GM23248 (cell line): ENCODE measurements at regions not wholly inside any gene's neighbourhood (a gene's known extent, or its start where the extent isn't known, plus 50 kb on each side); places are given as distances from the start of the nearest gene placed in this dataset.

Source experiments
- DNase-seq: peaks from one replicate; pipeline ENCODE4 v3.0.0-alpha.2; 2015
- H2AFZ ChIP-seq: fragments of 200-600 bp; sonication (generic); 2 replicates; pipeline ENCODE4 v1.6.1; 2016; ENCODE audit warnings: antibody characterized with exemption
- H3F3A ChIP-seq: fragments of 200-600 bp; sonication (generic); 2 replicates; pipeline ENCODE4 v1.6.1; 2016; ENCODE audit warnings: mild to moderate bottlenecking, antibody characterized with exemption, mixed run types; ENCODE audit not compliant: insufficient read depth
- H3K27ac ChIP-seq: fragments of 200-600 bp; sonication (generic); 2 replicates; pipeline ENCODE4 v1.5.1; 2016; ENCODE audit warnings: mild to moderate bottlenecking
- H3K27me3 ChIP-seq: fragments of 200-600 bp; sonication (generic); replicated peaks from 2 replicates; pipeline ENCODE4 v1.6.1; 2016; ENCODE audit warnings: mild to moderate bottlenecking; ENCODE audit not compliant: insufficient read depth
- H3K36me3 ChIP-seq: fragments of 200-600 bp; sonication (generic); 2 replicates; pipeline ENCODE4 v1.6.1; 2016; ENCODE audit warnings: low read depth, mild to moderate bottlenecking
- H3K4me1 ChIP-seq: fragments of 200-600 bp; sonication (generic); 2 replicates; pipeline ENCODE4 v1.6.1; 2016; ENCODE audit warnings: mild to moderate bottlenecking; ENCODE audit not compliant: insufficient read depth
- H3K4me2 ChIP-seq: fragments of 200-600 bp; sonication (generic); one replicate; pipeline ENCODE4 v1.6.1; 2016; ENCODE audit warnings: mild to moderate bottlenecking; ENCODE audit not compliant: unreplicated experiment
- H3K4me3 ChIP-seq: fragments of 200-600 bp; sonication (generic); 2 replicates; pipeline ENCODE4 v1.5.1; 2016; ENCODE audit warnings: mild to moderate bottlenecking
- H3K79me2 ChIP-seq: fragments of 200-600 bp; sonication (generic); 2 replicates; pipeline ENCODE4 v1.6.1; 2016; ENCODE audit warnings: mild to moderate bottlenecking; ENCODE audit not compliant: insufficient read depth
- H3K9ac ChIP-seq: fragments of 200-600 bp; sonication (generic); 2 replicates; pipeline ENCODE4 v1.6.1; 2016; ENCODE audit warnings: mild to moderate bottlenecking
- H3K9me2 ChIP-seq: fragments of 200-600 bp; sonication (generic); 2 replicates; pipeline ENCODE4 v1.6.1; 2016; ENCODE audit warnings: mixed run types, mild to moderate bottlenecking, moderate library complexity; ENCODE audit not compliant: insufficient read depth
- H3K9me3 ChIP-seq: fragments of 200-600 bp; sonication (generic); one replicate; pipeline ENCODE4 v1.6.1; 2017; ENCODE audit warnings: low read depth
- H4K20me1 ChIP-seq: fragments of 200-600 bp; sonication (generic); 2 replicates; pipeline ENCODE4 v1.6.0; 2016; ENCODE audit not compliant: insufficient read depth
- EZH2 ChIP-seq: fragments of 200-600 bp; sonication (generic); IDR thresholded peaks from 2 replicates; pipeline ENCODE4 v1.6.1; 2018; ENCODE audit warnings: antibody characterized with exemption, mild to moderate bottlenecking; ENCODE audit not compliant: insufficient read depth, poor library complexity, severe bottlenecking
- EZH2phosphoT487 ChIP-seq: fragments of 200-600 bp; sonication (generic); IDR thresholded peaks from 2 replicates; pipeline ENCODE4 v1.6.1; 2018; ENCODE audit warnings: antibody characterized with exemption, moderate library complexity, mild to moderate bottlenecking, low read depth; ENCODE audit not compliant: insufficient read depth
- WGBS, 2 experiments: methylation state at CpG; one replicate each; pipeline ENCODE4 v1.1.6; 2015 to 2017; ENCODE audit warnings: low lambda C conversion rate in 2 of 2, low coverage in 1 of 2; ENCODE audit errors: missing lambda C conversion rate in 2 of 2; 5-methylcytosine and 5-hydroxymethylcytosine counted together
- in situ Hi-C: fragments of 300-500 bp; cut with MboI; formaldehyde crosslinking; loops from 2 replicates; pipeline ENCODE4 v1.15.0; 2020

DNA sequence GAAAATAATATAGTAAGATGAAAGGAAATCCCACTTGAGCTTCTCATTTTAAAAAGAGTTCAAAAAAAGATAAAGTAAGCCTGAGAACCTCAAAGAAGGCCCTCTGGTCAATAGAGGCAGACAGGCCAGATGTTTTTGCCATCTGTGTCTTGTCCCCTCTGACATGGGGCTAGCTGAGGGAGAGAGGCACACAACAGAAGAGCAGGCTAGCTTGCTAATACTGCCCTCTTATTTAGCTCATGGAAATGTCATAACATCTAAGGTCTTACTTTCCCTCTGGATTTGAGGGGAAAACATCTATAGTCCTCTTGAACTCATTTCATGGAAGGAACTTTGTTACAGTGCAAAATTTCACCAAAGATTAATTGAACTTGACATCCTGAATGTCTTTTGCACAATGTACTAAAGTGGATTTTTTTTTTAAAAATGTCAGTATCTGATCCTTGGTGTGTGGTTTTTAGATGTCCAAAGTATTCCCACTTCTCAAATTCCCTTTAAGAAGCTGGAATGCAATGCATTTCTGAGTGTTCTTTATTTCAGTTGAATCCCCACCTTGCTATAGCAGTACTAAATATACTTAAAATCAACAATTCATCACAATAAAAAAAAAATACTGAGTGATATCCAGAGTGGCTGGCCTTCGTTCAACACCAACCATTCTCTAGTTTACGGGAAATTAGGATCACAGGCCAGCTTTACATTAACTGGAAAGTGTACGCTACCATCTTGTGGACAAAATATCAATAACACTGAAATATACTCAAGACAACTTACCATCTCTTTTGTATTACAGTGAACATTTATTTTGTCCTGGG, 176.7 kb downstream of the PAH start:
- Histone ChIP-seq H3K27me3 (no peaks in the 10 kb centered on the region), H3F3A (no peaks in the 10 kb centered on the region), H4K20me1 (no peaks in the 10 kb centered on the region), H3K4me2 (no peak overlapping the region), H3K9me2 (no peaks in the 10 kb centered on the region), H3K36me3 (no peaks in the 10 kb centered on the region), H3K79me2 (no peaks in the 10 kb centered on the region), H3K9ac (no peak overlapping the region), H3K9me3 (no peaks in the 10 kb centered on the region), H3K4me3 (no peak overlapping the region), H3K27ac (no peak overlapping the region), H3K4me1 (no peaks in the 10 kb centered on the region), H2AFZ (no peak overlapping the region)
- WGBS, 2 experiments: 26 to 27% methylated on average over 3 of the region's 3 CpGs
- TF ChIP-seq EZH2: no peak
- TF ChIP-seq EZH2phosphoT487: no peak
- in situ Hi-C loops: no loop called here
- DNase-seq: peak; percentile 71

DNA sequence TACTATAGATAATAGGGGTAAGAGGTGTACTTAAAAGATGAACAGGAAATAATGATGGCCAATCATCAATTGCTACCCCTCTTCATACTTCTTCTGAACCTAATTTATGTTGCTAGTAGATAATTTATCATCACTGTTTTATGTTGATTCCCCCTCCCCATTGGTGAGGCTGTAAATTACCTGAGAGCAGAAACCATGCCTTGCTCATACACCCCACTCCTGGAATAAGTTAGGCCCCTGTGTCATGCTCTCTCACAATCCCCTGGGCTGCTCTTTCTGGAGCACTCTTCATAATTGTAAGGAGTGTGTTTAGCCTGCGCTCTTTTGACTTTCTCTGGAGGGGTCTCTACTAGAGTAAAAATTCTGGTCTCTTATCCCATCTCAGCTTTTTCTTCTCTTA, 180.7 kb downstream of the PAH start:
- no peaks in the 10 kb centered on the region for H3K4me1 ChIP-seq
- no peaks in the 10 kb centered on the region for H3K79me2 ChIP-seq
- TF ChIP-seq EZH2phosphoT487: no peak
- no peak for TF ChIP-seq EZH2
- 69 to 85% methylated on average over 1 of the region's 1 CpG for WGBS, 2 experiments
- H3K27me3 ChIP-seq: no peaks in the 10 kb centered on the region
- no peaks in the 10 kb centered on the region for H3K36me3 ChIP-seq
- H3K9me3 ChIP-seq: no peaks in the 10 kb centered on the region
- H2AFZ ChIP-seq: no peak overlapping the region
- H3K4me2 ChIP-seq: no peak overlapping the region
- H3K9me2 ChIP-seq: no peaks in the 10 kb centered on the region
- in situ Hi-C loops: no loop called here
- no peak overlapping the region for H3K9ac ChIP-seq
- H3K27ac ChIP-seq: no peak overlapping the region
- H3F3A ChIP-seq: no peaks in the 10 kb centered on the region
- H4K20me1 ChIP-seq: no peaks in the 10 kb centered on the region
- H3K4me3 ChIP-seq: no peak overlapping the region
- no peak for DNase-seq

DNA sequence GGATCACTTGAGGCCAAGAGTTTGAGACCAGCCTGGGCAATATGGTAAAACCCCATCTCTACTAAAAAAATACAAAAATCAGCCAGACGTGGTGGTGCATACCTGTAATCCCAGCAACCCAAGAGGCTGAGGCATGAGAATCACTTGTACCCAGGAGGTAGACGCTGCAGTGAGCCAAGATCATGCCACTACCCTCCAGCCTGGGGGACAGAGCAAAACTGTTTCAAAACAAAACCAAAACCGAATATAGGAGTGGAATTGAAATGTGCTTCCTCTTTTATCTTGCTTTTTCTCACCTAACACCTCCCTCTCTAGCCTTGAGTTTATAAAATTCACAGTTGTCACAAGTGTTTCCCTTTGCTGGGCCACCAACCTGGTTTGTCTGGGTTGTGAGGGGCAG, 181.9 kb downstream of the PAH start:
- WGBS, 2 experiments: 56 to 70% methylated on average over 3 of the region's 3 CpGs

DNA sequence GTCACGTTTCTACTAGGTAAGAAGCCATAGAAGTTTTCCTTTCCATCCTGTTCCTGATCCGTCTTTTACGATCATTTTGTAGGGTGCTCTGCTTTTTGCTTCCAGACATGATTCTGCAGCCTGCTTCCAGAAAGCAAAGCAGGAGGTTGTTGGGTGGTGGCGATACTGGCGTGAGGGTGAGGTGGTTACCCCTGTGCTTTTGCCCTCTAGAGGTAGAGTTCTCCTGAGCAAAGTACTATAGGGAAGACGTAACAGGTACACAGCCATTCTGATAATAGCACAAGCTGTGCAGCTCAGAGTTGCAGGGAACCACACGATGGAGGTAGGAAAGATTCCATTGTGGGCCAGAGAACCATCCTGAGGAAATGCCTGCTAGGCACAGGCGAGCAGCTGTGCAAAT, 186.0 kb downstream of the PAH start:
- DNase-seq: no peak
- H3K4me2 ChIP-seq: no peak overlapping the region
- in situ Hi-C loops: no loop called here

More for the DNA sequence above, 181.9 kb downstream of the PAH start:
- Histone ChIP-seq H3K9ac (no peak overlapping the region), H3K27ac (no peak overlapping the region), H3K9me3 (no peaks in the 10 kb centered on the region), H3K4me2 (no peak overlapping the region), H3K9me2 (no peaks in the 10 kb centered on the region), H3F3A (no peaks in the 10 kb centered on the region), H4K20me1 (no peaks in the 10 kb centered on the region), H3K79me2 (no peaks in the 10 kb centered on the region), H3K27me3 (no peaks in the 10 kb centered on the region), H2AFZ (no peak overlapping the region), H3K4me1 (no peaks in the 10 kb centered on the region), H3K36me3 (no peaks in the 10 kb centered on the region), H3K4me3 (no peak overlapping the region)
- no peak for DNase-seq
- no peak for TF ChIP-seq EZH2phosphoT487
- no peak for TF ChIP-seq EZH2
- in situ Hi-C loops: no loop called here

More for the DNA sequence above, 186.0 kb downstream of the PAH start:
- Histone ChIP-seq H3K27me3 (no peaks in the 10 kb centered on the region), H3K79me2 (no peaks in the 10 kb centered on the region), H3K9me2 (no peaks in the 10 kb centered on the region), H3K36me3 (no peaks in the 10 kb centered on the region), H3K9ac (no peak overlapping the region), H3K4me1 (no peaks in the 10 kb centered on the region), H4K20me1 (no peaks in the 10 kb centered on the region), H3K9me3 (no peaks in the 10 kb centered on the region), H2AFZ (no peak overlapping the region), H3K4me3 (no peak overlapping the region), H3K27ac (no peak overlapping the region), H3F3A (no peaks in the 10 kb centered on the region)
- 50 to 56% methylated on average over 8 of the region's 8 CpGs for whole genome bisulfite sequencing, 2 experiments
- no peak for TF ChIP-seq EZH2
- no peak for TF ChIP-seq EZH2phosphoT487
